ENCODE measurements at regions not wholly inside any gene's neighbourhood (a gene's known extent, or its start where the extent isn't known, plus 50 kb on each side); places are given as distances from the start of the nearest gene placed in this dataset.

GRCh38 chr5:72562717-72563116, 55.5 kb upstream of the ZNF366 start:
- H2BK12ac ChIP-seq (ENCODE audit: low read depth, low read length) = no peak overlapping the region
- no peak overlapping the region for H3K18ac ChIP-seq (ENCODE audit: extremely low read depth, low read length)
- DNase-seq (ENCODE audit: low read depth in 1 of 2, low spot score in 2 of 2) (no peak), FAIRE-seq (no peak)
- H2BK20ac ChIP-seq (ENCODE audit: low read length) = no peak overlapping the region
- H2BK15ac ChIP-seq (ENCODE audit: low read length) = no peak overlapping the region
- H3K9ac ChIP-seq (replicated peaks in 1 of 4; ENCODE audit: extremely low read depth in 1 of 4, low read depth in 3 of 4, low read length in 3 of 4) = no peak overlapping the region
- no peak overlapping the region for H2BK5ac ChIP-seq (ENCODE audit: low read depth, low read length)
- ChIA-PET CTCF (ENCODE audit: partially characterized antibody) (interaction anchor here (1.2 kb wide), 1 partner anchor 10 kb away, joined by 3 read pairs; no protein-coding TSS in a partner anchor), POLR2A (ENCODE audit: partially characterized antibody) (no interaction called here)
- no peak overlapping the region for H4K8ac ChIP-seq (ENCODE audit: extremely low read depth, insufficient read depth, low read length)
- H3K4me3 ChIP-seq (ENCODE audit: extremely low read depth in 1 of 4, insufficient read depth in 2 of 4, low read depth in 3 of 4, low read length in 4 of 4) = no peak overlapping the region
- no peak overlapping the region for H4K91ac ChIP-seq (replicated peaks; ENCODE audit: insufficient read length, low read length)
- no peaks in the 10 kb centered on the region for H3K9me3 ChIP-seq (ENCODE audit: insufficient read depth in 2 of 2, low read depth in 1 of 2, low read length in 1 of 2)
- no peaks in the 10 kb centered on the region for H3K36me3 ChIP-seq (ENCODE audit: control insufficient read depth in 2 of 4, insufficient read depth in 4 of 4, low read length in 3 of 4)
- H3K27me3 ChIP-seq (replicated peaks in 1 of 4; ENCODE audit: control insufficient read depth in 3 of 4, extremely low read depth in 1 of 4, insufficient read depth in 3 of 4, low read length in 3 of 4) = no peaks in the 10 kb centered on the region
- H3K14ac ChIP-seq (ENCODE audit: insufficient read length) = no peak overlapping the region
- no peak overlapping the region for H3K27ac ChIP-seq (ENCODE audit: low read depth, low read length)
- no peak overlapping the region for H3K4me2 ChIP-seq (ENCODE audit: insufficient read depth in 1 of 2, low read depth in 2 of 2, low read length in 2 of 2)
- no peaks in the 10 kb centered on the region for H3K23me2 ChIP-seq (ENCODE audit: low read depth, low read length)
- H2AFZ ChIP-seq (ENCODE audit: low read length) = no peak overlapping the region
- H3K56ac ChIP-seq (replicated peaks; ENCODE audit: insufficient read length, low read depth, low read length) = no peak overlapping the region
- H3K4ac ChIP-seq (replicated peaks; ENCODE audit: insufficient read length, low read depth, low read length) = no peak overlapping the region
- no peaks in the 10 kb centered on the region for H3K79me1 ChIP-seq (ENCODE audit: low read depth, low read length)
- H4K20me1 ChIP-seq (replicated peaks in 1 of 2; ENCODE audit: control insufficient read depth in 1 of 2, insufficient read depth in 2 of 2, low read length in 2 of 2) = no peaks in the 10 kb centered on the region
- H2AK5ac ChIP-seq (ENCODE audit: low read depth, low read length) = no peak overlapping the region
- peaks cover 1 to 14% (median 8%) of the 10 kb centered on the region in 4 experiments for H3K4me1 ChIP-seq (replicated peaks in 1 of 4; ENCODE audit: control insufficient read depth in 3 of 4, insufficient read depth in 4 of 4, low read length in 3 of 4)
- H4K5ac ChIP-seq (ENCODE audit: insufficient read length, low read depth, low read length) = no peak overlapping the region
- 91% methylated on average over 2 of the region's 2 CpGs; no CpG with 5 or more reads in 1 of the 2 experiments for WGBS, 2 experiments (ENCODE audit: extremely low coverage in 1 of 2, insufficient coverage in 1 of 2, insufficient read length in 1 of 2, insufficient replicate concordance in 2 of 2, low coverage in 1 of 2, low lambda C conversion rate in 2 of 2, missing lambda C conversion rate in 1 of 2)
- no peak overlapping the region for H2BK120ac ChIP-seq (replicated peaks; ENCODE audit: low read depth, low read length)
- H3K23ac ChIP-seq (ENCODE audit: insufficient read length) = no peak overlapping the region
- no peaks in the 10 kb centered on the region for H3K79me2 ChIP-seq (ENCODE audit: control insufficient read depth in 1 of 2, insufficient read depth in 2 of 2, low read length in 2 of 2)
- TF ChIP-seq HDAC2 (IDR thresholded peaks at IDR 0.05; ENCODE audit: borderline replicate concordance in 1 of 2, low read depth in 2 of 2, low read length in 2 of 2) (no peak), JUND (IDR thresholded peaks at IDR 0.05; ENCODE audit: low read length) (no peak), CHD1 (IDR thresholded peaks at IDR 0.05; ENCODE audit: low read depth, low read length) (no peak), MAX (IDR thresholded peaks at IDR 0.05) (no peak), CTBP2 (IDR thresholded peaks at IDR 0.05; ENCODE audit: borderline replicate concordance, insufficient read depth, insufficient read length, low read length) (no peak), TAF1 (IDR thresholded peaks at IDR 0.05; ENCODE audit: low read depth, low read length) (no peak), SP1 (IDR thresholded peaks at IDR 0.05; ENCODE audit: low read depth, low read length) (no peak), PHF8 (conservative IDR thresholded peaks at IDR 0.05; ENCODE audit: low read depth, low read length) (no peak), BRCA1 (IDR thresholded peaks at IDR 0.05; ENCODE audit: low read depth, low read length) (no peak)

All from H1 (cell line).